Naive thymus-derived CD8-positive, alpha-beta T cell (primary cell): ENCODE measurements at regions not wholly inside any gene's neighbourhood (a gene's known extent, or its start where the extent isn't known, plus 50 kb on each side); places are given as distances from the start of the nearest gene placed in this dataset.
"Not testable (repeated sequence)": the region's sequence is repeated elsewhere in the genome, so short reads cannot be mapped to it uniquely, and the experiment has no call there.

ENCODE experiments used
- ATAC-seq, 2 donors: fragments of 150-1000 bp; cut with Tn5 transposase in 1 of 2; sonication (Bioruptor Pico), chemical (Tn5 transposase) in 1 of 2; 1 replicate in 1 of 2; 2 replicates in 1 of 2; pipeline ENCODE4 v1.10.0; 2021; ENCODE audit warnings: mild to moderate bottlenecking in 2 of 2, moderate library complexity in 2 of 2
- POLR2A ChIA-PET: fragments of 350-600 bp; sonication (Branson Sonifier 250); formaldehyde crosslinking; loops from one replicate; lab custom pipeline; 2021; ENCODE audit warnings: antibody characterized with exemption; lab: Charles Lee
- DNase-seq, 10 donors: peaks; one replicate each; pipeline versions ENCODE4 v3.0.0 to v3.0.0-alpha.2; 2020 to 2022
- H3K27ac Mint-ChIP-seq, 10 donors: one replicate each; pipeline ENCODE4 v1.8.0; 2020 to 2022; ENCODE audit warnings: mild to moderate bottlenecking in 10 of 10, mixed read lengths in 10 of 10, moderate library complexity in 4 of 10, inconsistent platforms in 1 of 10
- H3K27me3 Mint-ChIP-seq, 5 donors: one replicate each; pipeline ENCODE4 v1.8.0; 2021 to 2022; ENCODE audit warnings: mixed read lengths in 5 of 5
- H3K36me3 Mint-ChIP-seq, 3 donors: one replicate each; pipeline ENCODE4 v1.8.0; 2020 to 2022; ENCODE audit warnings: mixed read lengths in 3 of 3, mild to moderate bottlenecking in 2 of 3, inconsistent platforms in 1 of 3
- H3K4me1 Mint-ChIP-seq, 4 donors: one replicate each; pipeline ENCODE4 v1.8.0; 2021 to 2022; ENCODE audit warnings: mixed read lengths in 4 of 4
- H3K4me3 Mint-ChIP-seq, 10 donors: one replicate each; pipeline ENCODE4 v1.8.0; 2020 to 2022; ENCODE audit warnings: mild to moderate bottlenecking in 10 of 10, mixed read lengths in 10 of 10, moderate library complexity in 6 of 10, inconsistent platforms in 1 of 10
- H3K9me3 Mint-ChIP-seq, 9 donors: one replicate each; pipeline ENCODE4 v1.8.0; 2020 to 2022; ENCODE audit warnings: mixed read lengths in 9 of 9, mild to moderate bottlenecking in 3 of 9, inconsistent platforms in 1 of 9, moderate library complexity in 1 of 9

GRCh38 chr10:28879875-28880682 is 202.8 kb downstream of the BAMBI start:
- no peak overlapping the region for H3K27ac Mint-ChIP-seq
- H3K4me1 Mint-ChIP-seq: no peaks in the 10 kb centered on the region
- no peaks in the 10 kb centered on the region for H3K9me3 Mint-ChIP-seq
- H3K36me3 Mint-ChIP-seq: no peaks in the 10 kb centered on the region
- no peak for ATAC-seq
- H3K27me3 Mint-ChIP-seq: peaks cover 2 to 16% (median 4%) of the 10 kb centered on the region in 5 donors
- POLR2A ChIA-PET: no interaction called here
- no peak overlapping the region for H3K4me3 Mint-ChIP-seq
- no peak for DNase-seq

GRCh38 chr10:28880683-28880950 is 203.3 kb downstream of the BAMBI start:
- H3K4me3 Mint-ChIP-seq: no peak overlapping the region
- no peak for DNase-seq
- ATAC-seq: no peak
- no peaks in the 10 kb centered on the region for H3K9me3 Mint-ChIP-seq
- POLR2A ChIA-PET: no interaction called here
- H3K27me3 Mint-ChIP-seq: peaks cover 0 to 16% (median 4%) of the 10 kb centered on the region in 5 donors
- H3K27ac Mint-ChIP-seq: no peak overlapping the region
- H3K4me1 Mint-ChIP-seq: no peaks in the 10 kb centered on the region
- H3K36me3 Mint-ChIP-seq: no peaks in the 10 kb centered on the region

GRCh38 chr10:28881171-28881882 is 204.0 kb downstream of the BAMBI start:
- H3K4me1 Mint-ChIP-seq: no peaks in the 10 kb centered on the region
- ATAC-seq (no peak), DNase-seq (no peak)
- peaks cover 0 to 16% (median 4%) of the 10 kb centered on the region in 5 donors for H3K27me3 Mint-ChIP-seq
- no peaks in the 10 kb centered on the region for H3K36me3 Mint-ChIP-seq
- POLR2A ChIA-PET: no interaction called here
- no peak overlapping the region for H3K4me3 Mint-ChIP-seq
- H3K27ac Mint-ChIP-seq: no peak overlapping the region
- H3K9me3 Mint-ChIP-seq: no peaks in the 10 kb centered on the region

GRCh38 chr10:28883741-28884423 is 206.6 kb downstream of the BAMBI start:
- no peaks in the 10 kb centered on the region for H3K36me3 Mint-ChIP-seq
- no peak for ATAC-seq
- peaks cover 0 to 16% (median 4%) of the 10 kb centered on the region in 5 donors for H3K27me3 Mint-ChIP-seq
- DNase-seq: no peak
- POLR2A ChIA-PET: no interaction called here
- no peaks in the 10 kb centered on the region for H3K4me1 Mint-ChIP-seq
- H3K27ac Mint-ChIP-seq: peak overlapping the region in 1 of 10 donors; percentile 60
- H3K4me3 Mint-ChIP-seq: no peak overlapping the region
- no peaks in the 10 kb centered on the region for H3K9me3 Mint-ChIP-seq

- H3K4me3 Mint-ChIP-seq: no peak overlapping the region
- peak in 1 of 2 donors; percentile 33 for ATAC-seq
- no peaks in the 10 kb centered on the region for H3K9me3 Mint-ChIP-seq
- DNase-seq: peak in 1 of 10 donors; percentile 2
- H3K27me3 Mint-ChIP-seq: peaks cover 0 to 4% (median 3%) of the 10 kb centered on the region in 5 donors
- H3K27ac Mint-ChIP-seq: no peak overlapping the region
- no peaks in the 10 kb centered on the region for H3K36me3 Mint-ChIP-seq
- POLR2A ChIA-PET: no interaction called here
- no peaks in the 10 kb centered on the region for H3K4me1 Mint-ChIP-seq
Measured at GRCh38 chr10:28890121-28890950, 213.0 kb downstream of the BAMBI start.

GRCh38 chr10:28891058-28891713 is 213.9 kb downstream of the BAMBI start:
- Mint-ChIP-seq H3K9me3 (no peaks in the 10 kb centered on the region), H3K27me3 (peaks cover 0 to 4% (median 2%) of the 10 kb centered on the region in 5 donors), H3K4me1 (no peaks in the 10 kb centered on the region), H3K27ac (no peak overlapping the region), H3K4me3 (no peak overlapping the region), H3K36me3 (no peaks in the 10 kb centered on the region)
- POLR2A ChIA-PET: no interaction called here
- ATAC-seq: peak in 1 of 2 donors; percentile 13
- no peak for DNase-seq

- DNase-seq: no peak
- H3K36me3 Mint-ChIP-seq: no peaks in the 10 kb centered on the region
- POLR2A ChIA-PET: no interaction called here
- no peaks in the 10 kb centered on the region for H3K9me3 Mint-ChIP-seq
- H3K4me1 Mint-ChIP-seq: no peaks in the 10 kb centered on the region
- H3K4me3 Mint-ChIP-seq: no peak overlapping the region
- H3K27ac Mint-ChIP-seq: no peak overlapping the region
- ATAC-seq: no peak
- H3K27me3 Mint-ChIP-seq: peaks cover 0 to 3% (median 2%) of the 10 kb centered on the region in 5 donors
Measured at GRCh38 chr10:28892818-28893547, 215.7 kb downstream of the BAMBI start.

GRCh38 chr10:28894146-28894545 is 216.8 kb downstream of the BAMBI start:
- no peak for DNase-seq
- ATAC-seq: no peak
- POLR2A ChIA-PET: no interaction called here
- peaks cover 0 to 3% (median 0%) of the 10 kb centered on the region in 5 donors for H3K27me3 Mint-ChIP-seq
- H3K36me3 Mint-ChIP-seq: no peaks in the 10 kb centered on the region
- H3K9me3 Mint-ChIP-seq: no peaks in the 10 kb centered on the region
- no peaks in the 10 kb centered on the region for H3K4me1 Mint-ChIP-seq
- no peak overlapping the region for H3K4me3 Mint-ChIP-seq
- no peak overlapping the region for H3K27ac Mint-ChIP-seq

- H3K27me3 Mint-ChIP-seq, H3K9me3 Mint-ChIP-seq, H3K4me1 Mint-ChIP-seq, POLR2A ChIA-PET, H3K27ac Mint-ChIP-seq, DNase-seq, ATAC-seq, H3K4me3 Mint-ChIP-seq, H3K36me3 Mint-ChIP-seq: not testable (repeated sequence)
Measured at GRCh38 chr10:28895671-28896070, 218.3 kb downstream of the BAMBI start.

GRCh38 chr10:28896791-28897409 is 219.6 kb downstream of the BAMBI start:
- H3K27me3 Mint-ChIP-seq, ATAC-seq, H3K4me1 Mint-ChIP-seq, H3K27ac Mint-ChIP-seq, H3K4me3 Mint-ChIP-seq, H3K9me3 Mint-ChIP-seq, POLR2A ChIA-PET, DNase-seq, H3K36me3 Mint-ChIP-seq: not testable (repeated sequence)

GRCh38 chr10:28897617-28898464 is 220.5 kb downstream of the BAMBI start:
- Mint-ChIP-seq H3K27ac (no peak overlapping the region), H3K9me3 (no peaks in the 10 kb centered on the region), H3K4me3 (no peak overlapping the region), H3K36me3 (no peaks in the 10 kb centered on the region), H3K27me3 (peaks cover 0 to 3% (median 0%) of the 10 kb centered on the region in 5 donors), H3K4me1 (no peaks in the 10 kb centered on the region)
- DNase-seq: no peak
- no peak for ATAC-seq
- POLR2A ChIA-PET: no interaction called here
